ENCODE measurements at regions not wholly inside any gene's neighbourhood (a gene's known extent, or its start where the extent isn't known, plus 50 kb on each side); places are given as distances from the start of the nearest gene placed in this dataset.

- no peak overlapping the region for H3K4ac ChIP-seq (ENCODE audit: low read depth, low read length)
- H2BK12ac ChIP-seq (ENCODE audit: insufficient read length, low read depth, low read length) = no peak overlapping the region
- H3K27ac ChIP-seq (ENCODE audit: insufficient read length, low read depth, low read length) = no peak overlapping the region
- no peak overlapping the region for H3K4me3 Mint-ChIP-seq
- H2BK15ac ChIP-seq (ENCODE audit: low read depth, low read length) = no peak overlapping the region
- no peak overlapping the region for H2BK20ac ChIP-seq (ENCODE audit: low read depth, low read length, poor library complexity, severe bottlenecking)
- no peaks in the 10 kb centered on the region for H3K9me3 Mint-ChIP-seq
- WGBS (ENCODE audit: extremely low coverage, insufficient read length, low lambda C conversion rate) = no CpG with 5 or more reads among the region's 6 CpGs
- H2BK5ac ChIP-seq (ENCODE audit: insufficient read length, low read length) = no peak overlapping the region
- no peak overlapping the region for H3T11ph ChIP-seq (ENCODE audit: low read length)
- H2AFZ ChIP-seq (ENCODE audit: low read length) = no peak overlapping the region
- H3K23me2 ChIP-seq (ENCODE audit: insufficient read length, low read depth, low read length, poor library complexity, severe bottlenecking) = no peaks in the 10 kb centered on the region
- H3K27me3 ChIP-seq (ENCODE audit: insufficient read depth, low read length) = no peaks in the 10 kb centered on the region
- TF ChIP-seq CTCF (conservative IDR thresholded peaks at IDR 0.05) = no peak
- H2AK5ac ChIP-seq (ENCODE audit: insufficient read length, low read length) = no peak overlapping the region
- H3K27ac Mint-ChIP-seq = no peak overlapping the region
- no peak overlapping the region for H3K4me2 ChIP-seq (ENCODE audit: insufficient read depth, insufficient read length, low read length)
- no peak overlapping the region for H3K56ac ChIP-seq (ENCODE audit: insufficient read length, low read depth, low read length)
- H3K4me1 Mint-ChIP-seq = peaks cover 2 to 3% of the 10 kb centered on the region in 2 experiments; a peak in 1 of 4 replicates
- no peak overlapping the region for H3K23ac ChIP-seq (ENCODE audit: insufficient read length, low read depth, low read length)
- no peaks in the 10 kb centered on the region for H3K9me3 ChIP-seq (ENCODE audit: control insufficient read depth, low read depth, low read length)
- no peak overlapping the region for H3K14ac ChIP-seq (ENCODE audit: insufficient read depth, low read length)
- H4K91ac ChIP-seq (ENCODE audit: insufficient read length, low read depth, low read length) = no peak overlapping the region
- H3K18ac ChIP-seq (ENCODE audit: insufficient read length, low read depth, low read length) = no peak overlapping the region
- no peaks in the 10 kb centered on the region for H3K4me1 ChIP-seq (ENCODE audit: insufficient read depth, low read length)
- no peaks in the 10 kb centered on the region for H3K79me2 ChIP-seq (ENCODE audit: insufficient read depth, low read length)
- H4K20me1 ChIP-seq (ENCODE audit: control insufficient read depth, insufficient read depth, insufficient read length) = no peaks in the 10 kb centered on the region
- H3K79me1 ChIP-seq (ENCODE audit: insufficient read depth, low read depth, low read length, poor library complexity, severe bottlenecking) = no peaks in the 10 kb centered on the region
- H4K8ac ChIP-seq (replicated peaks; ENCODE audit: insufficient read length, low read depth, low read length) = no peak overlapping the region
- H4K5ac ChIP-seq (ENCODE audit: insufficient read length, low read depth, low read length) = no peak overlapping the region
- H2BK120ac ChIP-seq (ENCODE audit: low read depth, low read length, poor library complexity, severe bottlenecking) = no peak overlapping the region
- no peak overlapping the region for H3K9ac ChIP-seq (ENCODE audit: extremely low read depth, insufficient read length, low read length)
- no peak for DNase-seq
- H3K27me3 Mint-ChIP-seq (ENCODE audit: low read depth) = no peaks in the 10 kb centered on the region
- no peaks in the 10 kb centered on the region for H3K36me3 Mint-ChIP-seq (ENCODE audit: insufficient read depth in 1 of 3, low read depth in 3 of 3)
These were observed 312.2 kb upstream of the ATP2B1 start for GRCh38 chr12:90020881-90021280.

Data from H9 (cell line).